NT2/D1 (cell line): ENCODE measurements at regions not wholly inside any gene's neighbourhood (a gene's known extent, or its start where the extent isn't known, plus 50 kb on each side); places are given as distances from the start of the nearest gene placed in this dataset.

ENCODE experiments used
- DNase-seq: peaks from one replicate; pipeline ENCODE4 v3.0.0-alpha.2; 2011; ENCODE audit warnings: low read depth, low spot score
- H3K27me3 ChIP-seq: 2 replicates; pipeline ENCODE4 v1.6.0; 2011; ENCODE audit warnings: mild to moderate bottlenecking; ENCODE audit not compliant: insufficient read length, insufficient read depth
- H3K36me3 ChIP-seq: 2 replicates; pipeline ENCODE4 v1.6.1; 2011; ENCODE audit warnings: mild to moderate bottlenecking, low read length, mixed read lengths; ENCODE audit not compliant: insufficient read depth, insufficient read length
- H3K4me1 ChIP-seq: 2 replicates; pipeline ENCODE4 v1.5.1; 2011; ENCODE audit not compliant: insufficient read depth, insufficient read length
- H3K4me3 ChIP-seq: 2 replicates; pipeline ENCODE4 v1.5.1; 2011; ENCODE audit warnings: low read depth; ENCODE audit not compliant: insufficient read length
- H3K9ac ChIP-seq: 2 replicates; pipeline ENCODE4 v1.6.0; 2011; ENCODE audit warnings: low read depth; ENCODE audit not compliant: insufficient read length
- H3K9me3 ChIP-seq: 2 replicates; pipeline ENCODE4 v1.5.1; 2011; ENCODE audit warnings: mild to moderate bottlenecking, low read length; ENCODE audit not compliant: insufficient read depth
- SUZ12 ChIP-seq: IDR thresholded peaks from 2 replicates; pipeline ENCODE4 v1.6.1; 2011; ENCODE audit not compliant: insufficient read length, insufficient read depth; ENCODE audit errors: extremely low read depth
- YY1 ChIP-seq: IDR thresholded peaks from 2 replicates; pipeline ENCODE4 v1.6.1; 2011; ENCODE audit not compliant: insufficient read length, insufficient read depth
- ZNF274 ChIP-seq: IDR thresholded peaks from 2 replicates; pipeline ENCODE4 v1.6.1; 2011; ENCODE audit warnings: mild to moderate bottlenecking, low read depth, low read length

GRCh38 chr2:64325477-64325851 is 128.5 kb upstream of the LGALSL start:
- Histone ChIP-seq H3K27me3 (no peaks in the 10 kb centered on the region), H3K36me3 (no peaks in the 10 kb centered on the region), H3K4me1 (no peaks in the 10 kb centered on the region), H3K4me3 (no peak overlapping the region), H3K9me3 (no peaks in the 10 kb centered on the region), H3K9ac (no peak overlapping the region)
- no peak for DNase-seq
- TF ChIP-seq YY1 (no peak), ZNF274 (no peak), SUZ12 (no peak)

GRCh38 chr2:64325852-64326577 is 127.9 kb upstream of the LGALSL start:
- H3K9ac ChIP-seq = no peak overlapping the region
- H3K4me3 ChIP-seq = no peak overlapping the region
- H3K9me3 ChIP-seq = no peaks in the 10 kb centered on the region
- no peaks in the 10 kb centered on the region for H3K36me3 ChIP-seq
- DNase-seq = no peak
- TF ChIP-seq ZNF274 (no peak), YY1 (no peak), SUZ12 (no peak)
- no peaks in the 10 kb centered on the region for H3K27me3 ChIP-seq
- no peaks in the 10 kb centered on the region for H3K4me1 ChIP-seq

- Histone ChIP-seq H3K27me3 (no peaks in the 10 kb centered on the region), H3K36me3 (no peaks in the 10 kb centered on the region), H3K4me1 (no peaks in the 10 kb centered on the region), H3K9me3 (no peaks in the 10 kb centered on the region), H3K9ac (no peak overlapping the region), H3K4me3 (no peak overlapping the region)
- DNase-seq = no peak
- TF ChIP-seq SUZ12 = no peak
- no peak for TF ChIP-seq YY1
- no peak for TF ChIP-seq ZNF274
These were observed 127.3 kb upstream of the LGALSL start for GRCh38 chr2:64326578-64327050.

GRCh38 chr2:64327129-64327509 is 126.8 kb upstream of the LGALSL start:
- Histone ChIP-seq H3K9ac (no peak overlapping the region), H3K36me3 (no peaks in the 10 kb centered on the region), H3K4me3 (no peak overlapping the region), H3K9me3 (no peaks in the 10 kb centered on the region), H3K27me3 (no peaks in the 10 kb centered on the region), H3K4me1 (no peaks in the 10 kb centered on the region)
- no peak for DNase-seq
- TF ChIP-seq YY1 = no peak
- TF ChIP-seq SUZ12 = no peak
- TF ChIP-seq ZNF274 = no peak

GRCh38 chr2:64327510-64328414 is 126.2 kb upstream of the LGALSL start:
- no peak for DNase-seq
- no peaks in the 10 kb centered on the region for H3K9me3 ChIP-seq
- TF ChIP-seq ZNF274 (no peak), SUZ12 (no peak), YY1 (no peak)
- no peak overlapping the region for H3K9ac ChIP-seq
- H3K4me3 ChIP-seq = no peak overlapping the region
- H3K27me3 ChIP-seq = no peaks in the 10 kb centered on the region
- no peaks in the 10 kb centered on the region for H3K36me3 ChIP-seq
- no peaks in the 10 kb centered on the region for H3K4me1 ChIP-seq

- no peaks in the 10 kb centered on the region for H3K9me3 ChIP-seq
- no peak overlapping the region for H3K4me3 ChIP-seq
- no peak for TF ChIP-seq SUZ12
- no peak for TF ChIP-seq ZNF274
- TF ChIP-seq YY1 = no peak
- H3K9ac ChIP-seq = no peak overlapping the region
- no peak for DNase-seq
- no peaks in the 10 kb centered on the region for H3K4me1 ChIP-seq
- no peaks in the 10 kb centered on the region for H3K27me3 ChIP-seq
- H3K36me3 ChIP-seq = no peaks in the 10 kb centered on the region
These were observed 125.6 kb upstream of the LGALSL start for GRCh38 chr2:64328415-64328722.

GRCh38 chr2:64328756-64329155 is 125.2 kb upstream of the LGALSL start:
- TF ChIP-seq ZNF274 (no peak), SUZ12 (no peak), YY1 (no peak)
- Histone ChIP-seq H3K9ac (no peak overlapping the region), H3K4me3 (no peak overlapping the region), H3K4me1 (no peaks in the 10 kb centered on the region), H3K27me3 (no peaks in the 10 kb centered on the region), H3K36me3 (no peaks in the 10 kb centered on the region), H3K9me3 (no peaks in the 10 kb centered on the region)
- no peak for DNase-seq
